ENCODE measurements at regions not wholly inside any gene's neighbourhood (a gene's known extent, or its start where the extent isn't known, plus 50 kb on each side); places are given as distances from the start of the nearest gene placed in this dataset.

DNA sequence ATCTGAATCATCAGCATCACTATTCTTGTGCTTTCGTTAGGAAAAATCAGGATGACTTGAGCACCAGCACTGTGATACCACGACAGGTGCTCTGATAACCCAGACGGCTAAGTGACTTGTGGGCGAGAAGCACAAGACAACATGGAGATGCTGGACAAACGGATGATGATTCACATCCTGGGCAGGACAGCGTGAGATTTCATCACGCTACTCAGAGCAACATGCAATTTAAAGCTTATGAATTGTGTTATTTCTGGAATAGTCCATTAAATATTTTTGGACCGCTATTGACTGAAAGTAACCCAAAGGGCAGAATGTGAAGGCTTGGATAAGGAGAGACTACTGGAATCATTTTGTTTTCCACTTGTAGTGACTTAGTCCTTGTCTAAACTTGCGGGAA, 114.8 kb upstream of the DAPK1 start:
- H3K9ac ChIP-seq (ENCODE audit: extremely low read depth, insufficient read length, low read length), result no peak overlapping the region
- WGBS (ENCODE audit: extremely low coverage, insufficient read length, low lambda C conversion rate), result no CpG with 5 or more reads among the region's 9 CpGs
- H3K9me3 ChIP-seq (ENCODE audit: control insufficient read depth, low read depth, low read length), result no peaks in the 10 kb centered on the region
- H3T11ph ChIP-seq (ENCODE audit: low read length), result no peak overlapping the region
- H4K5ac ChIP-seq (ENCODE audit: insufficient read length, low read depth, low read length), result no peak overlapping the region
- H4K20me1 ChIP-seq (ENCODE audit: control insufficient read depth, insufficient read depth, insufficient read length), result no peaks in the 10 kb centered on the region
- no peak overlapping the region for H3K4me2 ChIP-seq (ENCODE audit: insufficient read depth, insufficient read length, low read length)
- H3K79me1 ChIP-seq (ENCODE audit: insufficient read depth, low read depth, low read length, poor library complexity, severe bottlenecking), result no peaks in the 10 kb centered on the region
- no peak for DNase-seq
- H2AK5ac ChIP-seq (ENCODE audit: insufficient read length, low read length), result no peak overlapping the region
- no peak overlapping the region for H2BK5ac ChIP-seq (ENCODE audit: insufficient read length, low read length)
- no peaks in the 10 kb centered on the region for H3K27me3 ChIP-seq (ENCODE audit: insufficient read depth, low read length)
- no peak overlapping the region for H3K14ac ChIP-seq (ENCODE audit: insufficient read depth, low read length)
- H2BK15ac ChIP-seq (ENCODE audit: low read depth, low read length), result no peak overlapping the region
- no peaks in the 10 kb centered on the region for H3K79me2 ChIP-seq (ENCODE audit: insufficient read depth, low read length)
- no peak overlapping the region for H3K4ac ChIP-seq (ENCODE audit: low read depth, low read length)
- no peak overlapping the region for H2BK120ac ChIP-seq (ENCODE audit: low read depth, low read length, poor library complexity, severe bottlenecking)
- H3K23me2 ChIP-seq (ENCODE audit: insufficient read length, low read depth, low read length, poor library complexity, severe bottlenecking), result no peaks in the 10 kb centered on the region
- TF ChIP-seq, protein P1, sequence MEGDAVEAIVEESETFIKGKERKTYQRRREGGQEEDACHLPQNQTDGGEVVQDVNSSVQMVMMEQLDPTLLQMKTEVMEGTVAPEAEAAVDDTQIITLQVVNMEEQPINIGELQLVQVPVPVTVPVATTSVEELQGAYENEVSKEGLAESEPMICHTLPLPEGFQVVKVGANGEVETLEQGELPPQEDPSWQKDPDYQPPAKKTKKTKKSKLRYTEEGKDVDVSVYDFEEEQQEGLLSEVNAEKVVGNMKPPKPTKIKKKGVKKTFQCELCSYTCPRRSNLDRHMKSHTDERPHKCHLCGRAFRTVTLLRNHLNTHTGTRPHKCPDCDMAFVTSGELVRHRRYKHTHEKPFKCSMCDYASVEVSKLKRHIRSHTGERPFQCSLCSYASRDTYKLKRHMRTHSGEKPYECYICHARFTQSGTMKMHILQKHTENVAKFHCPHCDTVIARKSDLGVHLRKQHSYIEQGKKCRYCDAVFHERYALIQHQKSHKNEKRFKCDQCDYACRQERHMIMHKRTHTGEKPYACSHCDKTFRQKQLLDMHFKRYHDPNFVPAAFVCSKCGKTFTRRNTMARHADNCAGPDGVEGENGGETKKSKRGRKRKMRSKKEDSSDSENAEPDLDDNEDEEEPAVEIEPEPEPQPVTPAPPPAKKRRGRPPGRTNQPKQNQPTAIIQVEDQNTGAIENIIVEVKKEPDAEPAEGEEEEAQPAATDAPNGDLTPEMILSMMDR (conservative IDR thresholded peaks at IDR 0.05), result no peak
- no peak overlapping the region for H3K23ac ChIP-seq (ENCODE audit: insufficient read length, low read depth, low read length)
- peaks cover 3% of the 10 kb centered on the region; the same call in 1 of the 2 replicates for H3K4me1 ChIP-seq (ENCODE audit: insufficient read depth, low read length)
- H3K56ac ChIP-seq (ENCODE audit: insufficient read length, low read depth, low read length), result no peak overlapping the region
- H3K4me1 Mint-ChIP-seq, result peaks cover 23 to 31% of the 10 kb centered on the region in 2 experiments
- no peak overlapping the region for H4K91ac ChIP-seq (ENCODE audit: insufficient read length, low read depth, low read length)
- H2BK20ac ChIP-seq (ENCODE audit: low read depth, low read length, poor library complexity, severe bottlenecking), result no peak overlapping the region
- no peaks in the 10 kb centered on the region for H3K9me3 Mint-ChIP-seq
- H3K27ac ChIP-seq (ENCODE audit: insufficient read length, low read depth, low read length), result no peak overlapping the region
- H3K4me3 Mint-ChIP-seq, result no peak overlapping the region
- no peak overlapping the region for H3K18ac ChIP-seq (ENCODE audit: insufficient read length, low read depth, low read length)
- H3K27ac Mint-ChIP-seq, result no peak overlapping the region
- no peak overlapping the region for H2BK12ac ChIP-seq (ENCODE audit: insufficient read length, low read depth, low read length)
- H4K8ac ChIP-seq (replicated peaks; ENCODE audit: insufficient read length, low read depth, low read length), result no peak overlapping the region
- H2AFZ ChIP-seq (ENCODE audit: low read length), result no peak overlapping the region
- H3K36me3 Mint-ChIP-seq (ENCODE audit: insufficient read depth in 1 of 3, low read depth in 3 of 3), result no peaks in the 10 kb centered on the region; a peak in 1 of 7 replicates
- H3K27me3 Mint-ChIP-seq (ENCODE audit: low read depth), result no peaks in the 10 kb centered on the region
